Activated CD4-positive, CD25-positive, alpha-beta regulatory T cell treated with anti-CD3 and anti-CD28 coated beads, Interleukin-2, amount 50 U/mL, for 72 hours (primary cell): ENCODE measurements at regions not wholly inside any gene's neighbourhood (a gene's known extent, or its start where the extent isn't known, plus 50 kb on each side); places are given as distances from the start of the nearest gene placed in this dataset.

Experiments used
- DNase-seq: peaks from one replicate; pipeline ENCODE4 v3.0.0; 2021

DNA sequence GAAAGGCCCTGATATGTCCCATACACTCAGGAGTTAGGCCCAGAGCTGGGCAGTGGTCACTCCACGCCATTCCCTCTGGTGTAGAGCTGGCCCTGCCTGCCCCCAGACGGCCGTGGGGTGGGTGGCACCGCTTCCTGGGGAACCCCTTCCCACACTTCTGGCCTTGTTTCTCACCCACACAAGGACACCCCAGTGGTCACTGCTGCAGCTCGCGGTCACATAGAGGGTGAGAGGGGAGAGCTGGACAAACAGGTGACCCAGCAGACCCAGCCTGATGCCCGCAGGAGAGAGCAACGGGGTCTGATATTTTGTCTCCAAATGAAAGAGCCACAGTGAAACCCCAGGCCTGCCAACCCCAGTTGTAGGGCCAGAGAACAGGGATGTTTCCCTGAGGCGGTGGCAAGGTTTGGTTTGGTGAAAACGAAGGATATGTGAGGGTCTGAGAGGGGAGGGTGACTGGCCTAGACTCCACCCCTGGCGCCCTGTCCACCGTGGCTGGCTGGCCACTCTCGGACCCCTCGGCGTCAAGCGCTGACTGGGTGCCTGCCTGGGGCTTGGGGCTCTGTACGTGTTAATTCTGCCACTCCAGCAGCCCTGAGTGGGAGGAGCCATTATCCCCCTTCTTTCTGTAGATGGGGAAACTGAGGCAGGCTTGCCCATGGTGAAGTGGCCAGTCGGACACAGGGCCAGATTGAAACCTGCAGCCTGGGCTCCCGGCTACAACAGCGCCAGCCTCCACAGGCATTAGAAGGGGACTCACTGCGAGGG lies 71.0 kb upstream of the PPARA start:
- DNase-seq: no peak

DNA sequence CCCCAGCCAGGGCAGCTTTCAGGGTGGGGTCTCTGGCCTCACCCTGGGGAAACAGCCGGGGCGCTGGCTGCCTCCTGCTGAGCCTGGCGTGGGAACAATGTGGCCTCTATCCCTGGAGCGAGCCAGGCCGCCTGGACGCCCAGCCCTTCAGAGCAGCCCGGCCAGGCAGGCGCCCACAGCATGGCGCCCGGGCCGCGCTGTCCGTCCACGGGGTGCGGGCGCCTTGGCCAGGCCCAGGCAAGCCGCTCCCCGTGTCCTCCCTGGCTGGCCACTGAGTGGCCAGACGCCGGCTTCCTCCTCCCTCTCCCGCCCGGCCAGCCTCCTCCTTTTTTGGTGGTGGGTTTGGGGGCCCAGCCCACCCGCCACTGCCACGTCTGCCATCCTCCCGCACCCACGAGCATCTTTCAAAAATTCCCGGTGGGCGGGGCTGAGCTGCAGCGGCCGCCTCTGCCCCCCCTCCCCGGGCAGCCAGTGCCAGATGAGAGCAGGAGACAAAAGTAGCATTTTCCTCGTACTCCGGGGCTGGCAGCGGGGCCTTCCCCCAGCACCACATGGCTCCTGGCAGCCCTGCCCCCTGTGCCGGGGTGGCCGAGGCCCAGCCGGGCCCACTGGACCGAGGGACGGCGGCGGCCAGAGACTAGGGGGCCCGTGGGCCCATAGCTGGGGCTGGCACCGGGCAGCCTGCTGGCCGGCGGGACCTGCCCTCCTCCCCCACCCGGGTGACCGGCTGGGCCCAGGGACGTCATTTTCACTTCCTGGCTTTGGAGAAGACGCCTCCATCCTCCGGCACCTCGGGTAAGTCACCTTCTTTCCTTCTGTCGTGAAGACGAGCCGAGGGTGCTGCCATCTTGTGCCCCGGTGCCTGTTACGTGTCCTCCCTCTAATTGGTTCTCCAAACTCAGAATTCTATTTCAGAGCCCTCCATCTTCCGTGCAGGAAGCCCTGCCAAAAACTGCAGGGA lies 70.2 kb upstream of the PPARA start:
- no peak for DNase-seq

DNA sequence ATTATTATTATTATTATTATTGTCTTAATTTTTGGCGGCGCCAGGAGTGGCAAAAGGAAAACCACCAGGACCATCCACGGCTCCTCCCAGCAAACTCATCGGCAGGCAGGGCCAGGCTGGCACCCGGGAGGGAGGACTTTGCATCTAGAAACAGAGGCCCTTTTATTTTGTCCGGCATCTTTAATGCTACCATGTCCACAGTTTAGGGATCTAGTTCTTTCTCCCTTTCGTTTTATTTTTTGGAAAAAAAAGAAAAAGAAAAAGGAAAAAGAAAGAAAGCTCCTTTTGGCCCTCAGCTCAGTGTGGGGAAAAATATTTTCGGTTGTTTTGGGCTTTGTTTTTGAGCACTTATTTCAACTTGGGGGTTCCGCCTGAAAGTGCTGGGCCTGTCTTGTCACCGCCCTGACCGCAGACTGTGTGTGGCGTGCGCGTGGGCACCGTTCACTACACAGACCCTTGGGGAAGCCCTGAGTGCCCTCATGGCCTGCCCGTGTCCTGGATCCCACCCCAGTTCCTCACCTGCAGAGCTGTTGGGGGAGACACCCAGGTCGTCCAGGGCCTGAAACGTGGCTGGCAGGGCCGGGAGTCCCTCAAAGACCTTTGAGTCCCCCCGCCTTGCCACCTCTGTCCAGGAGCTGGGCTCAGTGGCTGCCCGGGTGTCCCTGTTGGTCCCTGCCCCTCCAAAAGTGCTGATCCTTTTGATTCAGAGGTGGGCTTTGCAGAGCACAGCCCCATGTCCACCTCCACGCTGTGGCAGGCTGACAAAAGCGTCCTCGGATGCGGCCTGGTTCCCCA lies 69.1 kb upstream of the PPARA start:
- no peak for DNase-seq

DNA sequence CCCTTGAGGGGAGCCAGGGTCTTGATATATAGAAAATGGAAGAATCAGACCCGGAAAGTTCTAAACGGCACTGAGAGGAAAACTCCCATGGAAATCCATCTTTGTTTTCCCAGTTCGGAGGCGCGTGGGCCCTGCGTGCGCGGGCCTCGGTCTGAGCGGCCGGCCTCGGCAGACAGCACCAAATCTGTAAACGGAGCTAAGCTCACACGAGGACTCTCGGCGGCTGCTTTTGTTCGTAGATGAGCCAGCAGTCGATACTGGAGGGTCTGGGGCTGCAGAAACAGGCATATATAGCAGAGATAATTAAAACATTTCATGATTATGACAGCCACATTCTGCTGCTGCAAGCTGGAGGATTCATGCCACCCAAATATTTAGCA lies 68.5 kb upstream of the PPARA start:
- DNase-seq: no peak

DNA sequence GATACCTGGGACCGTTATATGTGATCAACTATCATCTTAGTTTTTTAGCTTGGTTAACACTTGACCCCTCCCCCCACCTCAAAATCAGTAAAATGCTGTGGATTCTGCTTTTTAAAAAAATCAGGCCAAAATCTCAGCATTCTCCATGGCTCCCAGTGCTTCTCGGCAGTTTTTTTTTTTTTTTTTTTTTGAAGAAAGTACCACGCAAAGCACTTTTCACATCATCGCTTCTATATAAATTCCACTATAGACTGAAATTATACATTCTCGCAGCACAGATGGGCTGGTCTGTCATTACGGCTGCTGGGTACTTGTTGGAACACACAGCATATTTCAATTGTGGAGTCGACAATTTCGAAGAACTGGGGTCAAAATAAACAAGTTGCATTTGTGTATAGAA lies 67.7 kb upstream of the PPARA start:
- no peak for DNase-seq

GRCh38 chr22:46083383-46084350 lies 66.7 kb upstream of the PPARA start:
- no peak for DNase-seq

- no peak for DNase-seq
Observed at GRCh38 chr22:46084376-46084775, 66.0 kb upstream of the PPARA start.

DNA sequence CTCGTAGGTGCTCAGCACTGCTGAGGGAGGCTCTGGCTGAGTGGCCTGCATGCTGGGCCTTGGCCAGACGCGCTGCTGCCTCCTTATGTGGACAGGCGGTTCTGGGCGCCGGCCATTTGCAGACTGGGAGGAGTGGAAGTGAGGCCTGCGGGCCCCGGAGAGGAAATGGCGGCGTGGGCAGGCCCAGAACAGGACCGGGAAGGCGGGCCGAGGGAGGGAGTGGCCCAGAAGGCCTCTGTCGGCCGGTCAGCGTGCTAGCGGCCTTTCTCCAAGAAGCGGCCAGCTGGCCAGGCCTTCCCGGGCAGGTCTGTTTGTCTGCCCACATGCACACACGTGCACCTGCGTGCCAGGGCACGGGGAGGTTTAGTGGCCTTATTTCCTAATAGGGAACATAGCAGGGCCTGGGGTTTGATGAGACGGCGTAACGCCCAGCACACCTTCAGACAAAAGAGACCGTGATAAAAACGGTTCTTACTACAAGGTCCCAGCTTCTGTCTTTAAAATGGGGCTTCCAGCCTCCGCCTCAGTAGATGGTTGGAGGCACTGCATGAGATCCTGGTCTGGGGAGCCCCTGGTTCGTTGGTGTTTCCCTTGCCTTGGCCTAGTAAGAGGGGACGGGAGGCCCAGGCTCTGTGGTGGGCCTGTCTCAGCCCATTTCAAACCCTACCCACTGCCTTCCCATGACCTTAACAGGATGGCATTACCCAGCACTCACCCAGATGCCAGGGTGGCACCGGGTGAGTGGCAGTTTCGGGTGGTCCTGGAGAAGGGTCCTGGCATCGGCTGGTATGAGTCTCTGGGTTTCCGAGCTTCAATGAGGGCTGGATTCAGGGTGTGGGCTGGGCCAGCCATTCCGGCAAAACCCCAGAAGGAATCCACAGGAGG lies 65.1 kb upstream of the PPARA start:
- DNase-seq: no peak

DNA sequence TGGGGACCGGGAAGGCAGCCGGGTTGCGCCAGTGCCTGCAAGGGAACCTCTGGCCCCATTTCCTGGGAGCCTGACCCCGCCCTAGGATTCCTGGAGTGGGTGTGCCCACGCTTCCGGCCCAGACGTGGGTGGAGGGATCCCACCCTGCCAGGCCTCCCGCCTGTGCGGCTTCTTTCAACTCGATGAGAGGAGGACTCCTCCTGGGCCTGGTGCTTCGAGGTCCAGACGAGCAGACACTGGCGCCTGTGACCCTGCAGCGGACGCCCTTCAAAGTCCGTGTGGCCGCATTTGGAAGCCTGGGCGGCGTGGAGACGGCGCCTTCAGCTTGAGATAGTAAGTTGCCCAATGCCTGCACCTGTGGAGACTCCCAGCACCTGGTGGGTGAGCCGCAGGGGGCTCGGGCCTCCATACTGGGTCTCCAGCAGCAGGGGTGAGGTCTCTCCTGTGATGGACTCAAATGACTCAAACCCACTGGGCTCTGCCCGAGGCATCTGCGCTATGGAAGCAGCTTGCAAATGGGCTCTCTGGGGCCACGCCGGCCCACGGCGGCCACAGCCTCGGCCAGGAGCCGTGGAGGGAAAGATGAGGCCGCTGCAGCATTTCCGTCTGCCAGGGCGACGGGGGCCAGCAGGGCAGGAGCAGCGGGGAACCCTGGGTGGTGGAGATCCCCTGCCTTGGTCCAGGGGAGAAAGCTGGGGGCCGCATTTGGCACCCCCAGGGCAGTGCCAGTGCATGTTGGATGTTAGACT lies 64.3 kb upstream of the PPARA start:
- no peak for DNase-seq

- DNase-seq: no peak
Observed at GRCh38 chr22:46086577-46087335, 63.6 kb upstream of the PPARA start.

- DNase-seq: no peak
Observed at GRCh38 chr22:46087336-46087690, 63.0 kb upstream of the PPARA start.

GRCh38 chr22:46087816-46088277 lies 62.5 kb upstream of the PPARA start:
- DNase-seq: no peak

DNA sequence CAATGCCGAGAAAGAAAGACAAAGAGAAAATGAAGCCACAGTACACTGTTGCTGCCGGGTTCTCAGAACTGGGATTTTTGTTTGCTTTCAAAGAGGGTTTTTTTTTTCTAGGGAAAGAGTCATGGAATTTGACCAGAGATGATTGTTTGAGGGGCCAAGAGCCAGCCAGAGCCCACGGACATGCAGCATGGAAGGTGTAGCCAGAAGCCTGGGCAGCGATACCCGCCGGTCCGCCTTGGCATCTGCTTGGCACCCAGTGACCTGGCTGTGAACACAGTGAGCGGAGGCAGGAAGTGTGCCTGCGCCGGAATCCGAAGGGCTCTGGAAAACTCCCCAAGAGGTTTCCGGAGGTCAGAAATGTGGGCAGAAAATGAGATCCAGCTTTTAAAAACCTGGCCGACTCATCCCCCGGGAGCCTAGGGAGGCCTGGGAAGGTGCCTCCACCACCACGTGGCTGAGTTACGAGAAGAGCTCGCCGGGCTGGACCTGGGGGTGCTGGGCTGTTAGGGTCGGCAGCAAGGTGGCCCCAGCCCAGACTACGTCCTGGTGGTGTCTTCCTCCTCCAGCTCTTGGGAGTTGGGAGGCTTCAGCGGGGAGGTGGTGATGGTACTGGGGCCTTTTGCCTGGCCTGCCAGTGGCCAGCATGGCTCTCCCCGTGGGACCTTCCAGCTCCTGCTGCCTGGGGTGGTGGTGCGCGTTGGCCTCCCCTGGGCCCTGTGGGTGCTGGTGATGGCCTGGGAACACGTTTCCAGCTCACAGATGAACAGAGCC lies 61.6 kb upstream of the PPARA start:
- no peak for DNase-seq

GRCh38 chr22:46089426-46090035 lies 60.8 kb upstream of the PPARA start:
- DNase-seq: no peak

- DNase-seq: no peak
Observed at GRCh38 chr22:46090036-46090591, 60.2 kb upstream of the PPARA start.

- DNase-seq: no peak
Observed at GRCh38 chr22:46090631-46091201, 59.6 kb upstream of the PPARA start.

DNA sequence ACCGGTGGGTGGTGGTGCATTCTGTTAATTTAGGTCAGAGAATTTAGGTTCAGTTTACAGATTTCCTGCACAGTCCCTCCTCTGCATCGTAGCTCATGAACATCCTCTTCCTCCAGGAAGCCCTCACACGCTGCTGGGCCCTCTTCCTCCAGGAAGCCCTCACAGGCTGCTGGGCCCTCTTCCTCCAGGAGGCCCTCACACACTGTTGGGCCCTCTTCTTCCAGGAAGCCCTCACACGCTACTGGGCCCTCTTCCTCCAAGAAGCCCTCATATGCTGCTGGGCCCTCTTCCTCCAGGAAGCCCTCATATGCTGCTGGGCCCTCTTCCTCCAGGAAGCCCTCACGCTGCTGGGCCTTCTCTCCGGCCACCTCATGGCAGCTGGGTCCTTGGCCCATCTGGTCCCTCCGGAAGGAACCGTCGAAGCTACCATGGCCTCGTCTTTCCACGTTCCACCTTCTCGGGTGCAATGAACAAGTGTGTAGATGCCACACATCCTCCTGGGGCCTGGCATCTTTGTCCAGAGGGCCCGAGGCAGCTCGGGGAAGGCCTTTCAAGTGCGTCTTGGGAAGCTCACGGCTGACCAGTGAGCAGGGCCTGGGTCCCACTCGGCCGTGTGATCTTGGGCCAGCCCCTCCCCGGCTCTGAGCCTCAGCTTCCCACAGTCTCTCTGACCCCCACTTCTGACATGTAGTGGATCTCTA lies 58.9 kb upstream of the PPARA start:
- DNase-seq: no peak
